Lower leg skin (tissue), 3 donors: ENCODE measurements at regions not wholly inside any gene's neighbourhood (a gene's known extent, or its start where the extent isn't known, plus 50 kb on each side); places are given as distances from the start of the nearest gene placed in this dataset.

Experiments
- POLR2A ChIP-seq, 2 donors: fragments of 450-650 bp; IDR thresholded peaks; one replicate each; pipeline ENCODE4 v1.6.1; 2016 to 2017; ENCODE audit warnings: antibody characterized with exemption in 2 of 2, mild to moderate bottlenecking in 1 of 2, moderate library complexity in 1 of 2
- TF ChIP-seq, protein P1 (sequence below), 3 donors: fragments of 450-650 bp; IDR thresholded peaks; one replicate each; pipeline ENCODE4 v1.5.1; 2016; ENCODE audit warnings: antibody characterized with exemption in 3 of 3, mild to moderate bottlenecking in 3 of 3, moderate library complexity in 2 of 3

- TF ChIP-seq, protein P1, sequence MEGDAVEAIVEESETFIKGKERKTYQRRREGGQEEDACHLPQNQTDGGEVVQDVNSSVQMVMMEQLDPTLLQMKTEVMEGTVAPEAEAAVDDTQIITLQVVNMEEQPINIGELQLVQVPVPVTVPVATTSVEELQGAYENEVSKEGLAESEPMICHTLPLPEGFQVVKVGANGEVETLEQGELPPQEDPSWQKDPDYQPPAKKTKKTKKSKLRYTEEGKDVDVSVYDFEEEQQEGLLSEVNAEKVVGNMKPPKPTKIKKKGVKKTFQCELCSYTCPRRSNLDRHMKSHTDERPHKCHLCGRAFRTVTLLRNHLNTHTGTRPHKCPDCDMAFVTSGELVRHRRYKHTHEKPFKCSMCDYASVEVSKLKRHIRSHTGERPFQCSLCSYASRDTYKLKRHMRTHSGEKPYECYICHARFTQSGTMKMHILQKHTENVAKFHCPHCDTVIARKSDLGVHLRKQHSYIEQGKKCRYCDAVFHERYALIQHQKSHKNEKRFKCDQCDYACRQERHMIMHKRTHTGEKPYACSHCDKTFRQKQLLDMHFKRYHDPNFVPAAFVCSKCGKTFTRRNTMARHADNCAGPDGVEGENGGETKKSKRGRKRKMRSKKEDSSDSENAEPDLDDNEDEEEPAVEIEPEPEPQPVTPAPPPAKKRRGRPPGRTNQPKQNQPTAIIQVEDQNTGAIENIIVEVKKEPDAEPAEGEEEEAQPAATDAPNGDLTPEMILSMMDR (IDR thresholded peaks at IDR 0.05) = no peak
- no peak for TF ChIP-seq POLR2A (IDR thresholded peaks at IDR 0.05)
Measured at GRCh38 chr13:62387647-62388046, 972.0 kb upstream of the PCDH20 start.
